Skeletal muscle cell (primary cell): ENCODE measurements at regions not wholly inside any gene's neighbourhood (a gene's known extent, or its start where the extent isn't known, plus 50 kb on each side); places are given as distances from the start of the nearest gene placed in this dataset.
A peak's percentile ranks its signal among the peaks of the same experiment; 100 is the strongest.

Source experiments
- DNase-seq: peaks from one replicate; pipeline ENCODE4 v3.0.0-alpha.2; 2010; ENCODE audit warnings: low read depth
- H3K4me3 ChIP-seq: 2 replicates; pipeline ENCODE4 v1.5.1; 2011; ENCODE audit warnings: low read depth, mild to moderate bottlenecking, control low read depth, low read length, moderate library complexity

DNA sequence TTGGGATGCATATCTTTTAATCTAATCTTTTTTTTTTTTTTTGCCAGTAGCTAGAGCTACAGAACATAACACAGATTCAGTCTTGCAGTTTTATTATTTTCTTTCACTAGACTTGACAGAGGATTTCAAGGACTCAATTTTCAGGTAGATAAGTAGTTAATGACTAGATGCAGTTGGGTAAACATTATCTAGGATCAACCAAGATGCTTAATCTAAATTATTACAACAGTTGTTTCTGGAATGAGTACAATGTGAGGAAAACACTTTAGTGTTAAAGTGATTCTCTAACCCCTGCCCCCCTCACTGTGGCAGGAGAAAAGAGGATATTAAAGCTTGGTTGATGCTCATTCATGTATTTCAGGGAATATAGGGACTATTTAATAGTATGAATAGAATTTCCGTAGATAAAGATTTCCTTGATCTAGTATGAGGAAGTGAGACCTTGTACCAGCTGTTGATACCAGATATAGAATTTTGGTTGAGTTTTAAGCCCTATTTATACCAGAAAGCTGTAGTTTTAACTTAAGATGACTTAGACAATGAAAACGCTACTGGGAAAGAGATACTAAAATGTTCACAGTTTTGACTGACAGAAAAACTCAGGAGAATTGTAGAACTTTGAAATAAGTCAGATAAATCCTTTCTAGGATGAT, 389.0 kb upstream of the C2CD4B start:
- no peak overlapping the region for H3K4me3 ChIP-seq
- no peak for DNase-seq

DNA sequence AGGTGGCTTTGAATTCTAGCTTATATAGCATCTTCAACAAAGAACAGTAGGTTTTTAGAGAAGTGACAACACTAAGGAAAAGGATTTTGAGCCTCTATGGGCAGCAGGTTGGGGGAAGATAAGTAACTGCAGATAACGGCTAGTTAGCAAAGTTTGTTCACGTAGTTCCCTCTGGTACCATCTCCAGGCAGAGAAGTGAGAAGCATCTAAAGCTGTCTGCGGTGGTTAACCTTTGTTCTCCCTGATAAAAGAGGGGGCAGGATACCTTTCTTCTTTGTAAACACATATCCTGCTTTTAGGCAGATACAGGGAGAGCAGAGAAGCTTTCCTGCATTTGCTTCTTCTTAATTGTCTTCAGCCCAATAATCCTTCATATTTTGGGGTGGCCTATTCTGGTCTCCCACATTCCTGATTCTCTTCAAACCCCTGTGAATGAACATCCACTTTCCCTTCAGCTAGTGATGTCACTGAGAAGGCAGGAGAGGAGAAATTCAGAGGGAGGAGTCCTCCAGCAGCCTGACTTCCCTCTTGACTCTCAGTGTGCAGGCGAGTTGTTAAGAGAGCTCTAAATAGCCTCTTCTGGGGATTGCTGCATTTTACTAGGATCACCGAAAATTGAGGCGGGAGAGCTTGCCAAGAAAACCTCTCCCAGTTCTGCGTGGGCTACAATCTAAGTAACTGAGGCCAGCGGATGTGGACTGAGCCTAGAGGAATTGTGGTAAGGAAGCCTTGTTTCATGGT, 393.7 kb upstream of the C2CD4B start:
- peak; percentile 69 for DNase-seq
- H3K4me3 ChIP-seq: no peak overlapping the region

DNA sequence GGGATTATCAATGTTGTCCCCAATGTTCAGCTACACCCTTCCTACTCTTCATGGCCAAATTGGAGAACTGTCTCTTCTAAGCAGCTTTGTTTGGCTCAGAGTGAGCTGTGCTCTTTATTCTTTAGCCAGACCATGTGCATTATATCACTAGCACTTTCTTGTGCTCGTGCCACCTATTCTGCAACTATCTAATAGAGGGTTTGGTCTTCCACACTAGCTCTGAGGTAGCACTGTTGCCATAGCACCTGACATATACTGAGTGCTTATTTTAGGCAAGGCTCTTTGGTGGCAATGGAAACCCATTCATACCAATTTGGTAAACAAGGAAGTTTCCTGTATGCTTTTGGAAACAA, 394.3 kb upstream of the C2CD4B start:
- DNase-seq: no peak
- H3K4me3 ChIP-seq: no peak overlapping the region

DNA sequence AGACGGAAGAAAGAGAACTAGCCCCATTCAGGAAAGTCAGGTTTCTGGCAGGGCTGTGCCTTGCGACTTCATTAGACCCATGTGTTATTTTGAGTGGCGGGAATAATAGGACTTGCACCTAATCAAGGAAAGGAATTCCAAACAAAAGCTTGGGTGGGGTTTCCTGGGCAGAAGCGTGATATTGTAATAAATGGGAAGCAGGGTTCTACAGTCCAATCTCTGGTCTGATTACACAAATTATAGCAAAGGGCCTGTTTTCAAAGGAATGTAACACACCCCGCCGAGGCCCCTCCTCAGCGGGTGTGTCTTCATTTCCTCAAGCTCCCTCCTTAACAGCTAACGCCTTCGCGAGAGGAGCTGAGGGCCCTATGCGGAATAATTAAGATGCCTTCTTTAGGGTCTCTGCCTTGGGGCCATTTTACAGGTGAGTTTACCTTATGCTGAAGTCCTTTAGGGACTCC, 396.0 kb upstream of the C2CD4B start:
- DNase-seq: no peak
- H3K4me3 ChIP-seq: no peak overlapping the region

- no peak for DNase-seq
- no peak overlapping the region for H3K4me3 ChIP-seq
Observed at GRCh38 chr15:62561571-62561970, 396.5 kb upstream of the C2CD4B start.

GRCh38 chr15:62564886-62565633, 400.0 kb upstream of the C2CD4B start:
- no peak overlapping the region for H3K4me3 ChIP-seq
- DNase-seq: no peak

- no peak for DNase-seq
- no peak overlapping the region for H3K4me3 ChIP-seq
Observed at GRCh38 chr15:62565634-62566026, 400.5 kb upstream of the C2CD4B start.

DNA sequence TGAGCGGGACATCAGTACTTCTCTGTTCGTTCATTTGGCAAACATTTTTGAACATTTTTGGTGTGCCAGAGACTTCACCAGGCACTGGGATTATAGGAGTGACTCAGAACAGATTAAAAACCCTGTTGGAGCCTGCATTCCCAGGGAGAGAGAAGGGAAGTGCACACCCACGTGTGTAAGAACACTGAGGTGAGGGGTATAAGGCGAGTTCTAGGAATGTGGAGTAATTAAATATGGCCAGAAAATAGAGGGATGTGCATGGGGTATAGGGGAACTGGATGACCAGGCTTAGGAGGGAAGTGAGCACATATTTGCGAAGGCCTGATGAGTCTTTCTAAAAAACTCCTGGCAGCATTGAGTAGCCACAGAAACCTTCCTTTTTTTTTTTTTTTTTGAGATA, 401.2 kb upstream of the C2CD4B start:
- no peak for DNase-seq
- no peak overlapping the region for H3K4me3 ChIP-seq

DNA sequence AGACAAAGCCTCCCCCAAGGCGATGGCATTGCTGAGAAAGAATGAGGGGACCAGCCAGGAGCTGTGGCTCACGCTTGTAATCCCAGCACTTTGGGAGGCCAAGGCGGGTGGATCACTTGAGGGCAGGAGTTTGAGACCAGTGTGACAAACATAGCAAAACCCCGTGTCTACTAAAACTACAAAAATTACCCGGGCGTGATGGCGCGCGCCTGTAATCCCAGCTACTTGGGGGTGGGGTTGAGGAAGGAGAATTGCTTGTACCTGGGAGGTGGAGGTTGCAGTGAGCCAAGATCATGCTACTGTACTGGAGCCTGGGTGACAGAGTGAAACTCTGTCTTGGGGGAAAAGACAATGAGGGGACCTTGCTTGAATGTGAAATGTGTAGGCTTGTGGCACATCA, 402.4 kb upstream of the C2CD4B start:
- no peak overlapping the region for H3K4me3 ChIP-seq
- no peak for DNase-seq

GRCh38 chr15:62568004-62568403, 402.9 kb upstream of the C2CD4B start:
- no peak for DNase-seq
- H3K4me3 ChIP-seq: no peak overlapping the region

DNA sequence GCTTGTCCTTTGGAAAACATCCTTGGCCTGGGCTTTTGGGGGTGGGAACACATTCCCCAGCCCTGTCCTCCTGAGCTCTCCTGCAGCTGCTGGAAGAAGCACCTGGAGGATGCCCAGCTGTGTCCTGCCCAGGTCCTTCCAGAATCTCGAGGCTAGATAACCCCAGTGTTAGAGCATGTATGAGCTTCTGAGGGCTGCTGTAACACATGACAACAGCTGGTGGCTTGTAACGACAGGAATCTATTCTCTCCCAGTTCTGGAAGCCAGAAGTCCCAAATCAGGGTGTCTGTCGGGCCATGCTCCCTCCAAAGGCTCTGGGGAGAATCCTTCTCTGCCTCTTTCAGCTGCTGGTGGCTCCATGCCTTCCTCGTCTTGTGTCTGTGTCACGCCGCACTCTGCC, 403.6 kb upstream of the C2CD4B start:
- DNase-seq: no peak
- H3K4me3 ChIP-seq: no peak overlapping the region

- H3K4me3 ChIP-seq: no peak overlapping the region
Observed at GRCh38 chr15:62569460-62570404, 404.6 kb upstream of the C2CD4B start.

GRCh38 chr15:62570405-62570783, 405.3 kb upstream of the C2CD4B start:
- no peak for DNase-seq
- H3K4me3 ChIP-seq: no peak overlapping the region

More at GRCh38 chr15:62569460-62570404, 404.6 kb upstream of the C2CD4B start:
- DNase-seq: peak; percentile 19

DNA sequence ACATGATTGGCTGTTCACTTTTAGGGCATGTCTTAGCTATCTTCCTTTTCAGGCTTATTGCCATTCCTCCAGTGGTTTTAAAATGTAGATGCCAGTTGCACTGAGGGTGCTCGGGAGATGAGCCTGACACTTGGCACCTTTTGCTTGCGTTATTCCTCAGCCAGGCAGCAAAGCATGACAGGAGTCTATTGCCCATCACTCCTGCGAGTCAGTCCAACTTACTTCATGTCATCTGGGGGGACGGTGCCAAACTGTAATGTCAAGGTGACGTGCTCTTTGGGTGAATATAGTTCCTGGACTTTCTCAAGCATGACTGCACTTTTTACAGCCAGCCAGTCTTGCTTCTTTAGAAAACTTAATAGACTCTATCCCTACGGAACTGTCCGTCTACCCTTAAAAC, 406.0 kb upstream of the C2CD4B start:
- no peak for DNase-seq
- no peak overlapping the region for H3K4me3 ChIP-seq

GRCh38 chr15:62572797-62573196, 407.7 kb upstream of the C2CD4B start:
- H3K4me3 ChIP-seq: no peak overlapping the region
- DNase-seq: no peak

DNA sequence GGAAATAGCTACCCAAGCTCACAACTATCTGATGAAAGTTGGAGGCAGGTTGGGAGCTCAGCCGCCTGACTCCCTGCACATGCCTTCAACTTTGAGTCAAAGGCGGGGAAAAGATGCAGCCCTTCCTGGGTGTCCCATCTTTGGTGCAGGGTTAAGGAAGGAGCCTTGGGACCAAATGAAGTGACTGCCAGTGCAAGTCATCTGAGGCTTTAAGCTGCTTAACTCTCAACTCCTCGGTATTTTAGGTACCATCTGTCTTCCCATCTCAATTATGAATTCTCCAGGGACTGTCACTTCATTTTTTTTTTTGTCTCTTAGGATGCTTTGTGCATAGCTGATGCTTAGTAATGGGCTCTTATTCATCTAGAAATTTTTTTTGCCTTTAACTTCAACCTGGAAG, 408.8 kb upstream of the C2CD4B start:
- no peak overlapping the region for H3K4me3 ChIP-seq
- no peak for DNase-seq

DNA sequence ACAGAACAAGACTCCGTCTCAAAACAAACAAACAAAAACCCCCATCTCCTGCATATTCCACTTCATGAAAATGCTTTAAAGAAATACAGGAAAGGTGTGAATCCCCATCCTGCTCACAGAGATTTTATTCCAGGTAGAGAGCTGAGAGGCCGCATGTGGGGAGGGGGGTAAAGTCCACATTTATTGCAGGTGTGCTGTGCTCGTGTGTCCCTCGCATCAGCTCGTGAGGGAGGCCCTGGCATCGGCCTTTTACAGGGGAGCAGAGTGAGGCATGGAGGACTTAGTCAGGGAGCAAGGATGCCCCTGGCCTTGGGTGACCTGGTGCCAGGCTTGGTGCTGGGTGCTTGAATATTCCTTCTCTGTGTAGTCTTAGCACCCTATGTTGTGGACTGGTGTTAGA, 413.5 kb upstream of the C2CD4B start:
- no peak for DNase-seq
- no peak overlapping the region for H3K4me3 ChIP-seq

- no peak overlapping the region for H3K4me3 ChIP-seq
- no peak for DNase-seq
Observed at GRCh38 chr15:62578960-62579359, 413.9 kb upstream of the C2CD4B start.

DNA sequence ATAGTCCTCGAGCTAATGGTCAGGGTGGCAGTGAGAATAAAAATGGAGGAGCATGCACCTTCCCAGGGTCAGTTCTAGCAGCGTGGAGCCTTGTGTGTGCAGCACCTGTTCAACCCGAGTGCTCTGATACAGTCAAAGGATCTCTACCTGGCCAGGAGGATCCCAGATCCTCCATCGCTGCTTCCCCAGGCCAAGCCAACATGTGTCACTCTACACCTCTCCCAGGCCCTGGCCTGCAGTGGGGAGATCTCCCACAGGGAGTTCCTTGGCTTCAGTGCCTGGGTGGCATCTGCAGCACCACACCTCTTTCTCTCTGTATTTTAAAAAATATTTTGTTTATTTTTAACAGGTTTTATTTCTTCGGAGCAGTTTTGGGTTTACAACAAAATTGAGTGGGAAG, 414.8 kb upstream of the C2CD4B start:
- no peak overlapping the region for H3K4me3 ChIP-seq
- DNase-seq: no peak

GRCh38 chr15:62582580-62582979, 417.5 kb upstream of the C2CD4B start:
- DNase-seq: no peak
- no peak overlapping the region for H3K4me3 ChIP-seq
